NCI-H748 (cell line): ENCODE measurements at regions not wholly inside any gene's neighbourhood (a gene's known extent, or its start where the extent isn't known, plus 50 kb on each side); places are given as distances from the start of the nearest gene placed in this dataset.

Source experiments
- DNase-seq: peaks from one replicate; lab custom pipeline; 2025; ENCODE audit not compliant: unreplicated experiment; lab: John Stamatoyannopoulos, UW

DNA sequence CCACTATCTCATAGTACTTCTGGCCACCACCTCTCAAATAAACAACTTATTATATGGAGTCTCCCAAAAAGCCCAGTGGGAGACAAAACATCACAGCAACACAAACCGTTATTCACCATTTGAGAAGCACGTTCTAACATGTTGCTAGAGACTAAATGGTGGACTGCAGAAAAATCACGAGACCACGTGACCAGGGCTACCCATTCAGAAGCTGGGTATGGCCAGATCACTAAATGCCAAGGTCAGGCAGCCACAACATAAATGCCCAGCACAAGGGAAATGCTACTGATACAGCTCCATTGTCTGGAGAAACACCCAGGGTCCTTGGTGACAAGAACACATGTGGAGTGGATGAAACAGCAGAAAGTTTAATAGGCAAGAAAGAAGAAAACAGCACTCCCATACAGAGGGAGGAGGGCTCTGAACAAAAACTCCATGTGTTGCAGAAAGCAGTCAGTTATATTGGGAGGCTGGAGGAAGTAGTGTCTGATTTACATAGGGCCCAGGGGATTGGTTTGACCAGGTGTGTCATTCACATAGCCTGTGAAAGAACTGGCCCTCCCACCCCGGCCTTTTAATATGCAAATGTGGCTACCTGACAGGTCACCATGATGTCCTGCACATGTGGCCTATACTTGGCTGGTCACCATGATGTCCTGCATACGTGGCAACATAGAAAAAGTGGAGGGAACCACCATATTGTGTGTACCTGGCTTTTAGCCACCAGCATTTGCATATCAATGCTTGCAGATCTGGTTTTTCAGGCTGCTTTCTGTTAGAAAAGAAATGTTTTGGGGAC is 97.2 kb downstream of the TRIM36 start:
- peak; percentile 5 for DNase-seq

DNA sequence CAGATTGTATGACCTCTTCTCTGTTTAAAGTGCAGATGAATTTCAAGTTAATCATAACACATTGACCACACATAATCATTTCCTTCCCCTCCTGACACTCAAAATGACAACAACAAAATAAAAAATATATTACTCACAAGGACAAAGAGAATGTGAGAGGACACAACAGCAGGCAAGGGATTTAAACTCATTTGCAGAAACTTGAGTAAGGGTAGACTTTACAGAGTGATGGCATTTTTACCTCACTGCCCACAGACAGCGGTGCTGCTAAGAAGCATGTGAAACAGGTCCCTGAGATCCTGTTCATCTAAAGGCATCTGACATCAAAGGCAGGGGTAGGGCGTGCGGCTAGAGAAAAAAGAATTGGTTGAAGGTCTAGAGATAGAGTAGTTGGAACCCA is 99.0 kb downstream of the TRIM36 start:
- no peak for DNase-seq

DNA sequence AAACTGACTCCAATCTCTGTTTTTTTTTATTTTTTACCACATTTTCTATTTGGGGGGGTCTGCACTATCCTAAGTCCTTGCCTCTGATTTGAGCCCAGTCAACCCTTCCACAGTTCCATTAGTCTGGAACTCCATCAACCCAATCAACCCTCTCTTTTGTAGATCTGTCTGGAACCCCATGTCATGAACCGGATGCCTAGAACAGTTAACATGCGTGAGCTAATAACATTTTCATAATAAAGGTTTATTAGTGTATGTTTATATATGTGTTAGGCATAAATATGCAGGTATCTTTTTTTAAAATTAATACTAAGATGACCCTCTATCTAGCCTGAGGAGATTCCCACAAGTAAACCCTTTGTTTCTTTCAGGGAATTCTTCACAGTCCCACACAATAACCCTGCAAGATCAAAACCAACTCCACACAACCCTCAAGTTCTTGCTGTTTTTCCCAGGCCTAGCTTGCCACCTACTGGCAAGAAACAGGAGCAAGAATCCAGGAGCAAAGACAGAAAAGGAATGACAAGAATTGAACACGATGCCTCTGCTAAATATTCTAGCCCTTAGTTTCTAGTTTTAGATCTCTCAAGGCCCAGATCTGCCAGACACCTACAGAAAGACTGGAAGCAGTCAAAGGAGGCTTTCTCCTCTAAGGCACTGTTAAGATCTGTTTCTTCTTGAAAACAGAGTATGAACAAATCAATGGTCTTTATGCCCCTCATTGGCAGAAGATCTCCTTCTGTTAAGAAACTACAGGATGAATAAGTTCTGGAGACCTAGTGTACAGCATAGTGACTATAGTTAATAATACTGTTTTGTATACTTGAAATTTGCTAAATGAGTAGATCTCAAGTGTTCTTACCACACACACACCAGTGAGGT is 100.4 kb downstream of the TRIM36 start:
- peak; percentile 74 for DNase-seq

DNA sequence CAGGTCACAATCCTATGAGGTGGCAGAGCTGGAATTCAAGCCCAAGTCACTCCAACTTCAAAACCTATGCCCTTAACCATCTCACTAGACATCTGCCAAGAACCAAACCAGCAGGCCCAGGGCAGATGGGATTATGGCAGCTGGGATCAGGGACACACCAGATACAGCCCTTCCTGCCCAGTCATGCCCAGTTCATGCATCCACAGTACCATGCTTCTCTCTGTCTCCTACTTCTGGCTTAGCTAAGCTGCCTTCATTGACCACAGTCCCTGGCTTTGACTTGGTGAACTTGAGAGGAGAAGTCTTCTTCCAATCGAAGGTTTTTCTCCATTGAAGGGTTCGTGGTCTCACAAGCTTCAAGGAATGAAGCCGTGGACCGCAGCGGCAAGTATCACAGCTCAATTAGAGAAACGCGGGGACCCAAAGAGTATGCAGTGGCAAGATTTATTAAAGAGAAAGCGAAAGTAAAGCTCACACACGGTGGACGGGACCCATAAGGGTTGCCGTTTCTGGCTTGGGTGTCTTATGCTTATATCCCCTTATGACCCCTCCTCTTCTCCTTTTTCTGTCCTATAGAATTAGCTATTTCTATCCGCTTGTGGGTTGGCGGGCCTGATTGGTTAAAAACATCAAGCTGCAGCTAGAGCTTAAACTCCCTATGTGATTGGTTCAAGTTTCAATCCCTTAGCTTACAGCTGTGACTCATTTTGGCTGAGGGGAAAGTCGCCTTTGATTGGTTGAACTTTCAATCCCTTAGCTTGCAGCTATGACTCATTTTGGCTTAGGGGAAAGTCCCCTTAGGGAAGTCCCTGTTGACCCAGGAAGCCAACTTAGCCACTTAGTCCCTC is 101.2 kb downstream of the TRIM36 start:
- DNase-seq, result peak; percentile 88

DNA sequence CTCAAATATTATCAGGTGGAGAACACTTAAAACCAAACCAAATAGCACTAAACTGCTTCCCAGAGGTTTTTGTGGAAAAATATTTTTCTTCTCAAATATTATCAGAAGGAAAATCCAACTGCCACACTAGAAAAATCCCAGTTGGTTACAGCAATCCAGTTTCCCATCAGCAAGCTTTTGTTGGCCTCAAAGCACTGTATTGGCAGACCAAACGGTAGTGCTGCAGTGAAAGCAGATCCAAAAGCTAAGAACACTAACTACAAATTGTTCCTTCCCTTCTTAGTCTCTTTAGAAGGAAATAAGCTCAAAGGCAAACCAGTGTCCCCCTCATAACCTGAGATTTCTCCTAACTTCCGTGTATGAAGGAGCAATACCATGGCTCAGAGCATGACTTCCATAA is 105.3 kb downstream of the TRIM36 start:
- DNase-seq, result no peak

DNA sequence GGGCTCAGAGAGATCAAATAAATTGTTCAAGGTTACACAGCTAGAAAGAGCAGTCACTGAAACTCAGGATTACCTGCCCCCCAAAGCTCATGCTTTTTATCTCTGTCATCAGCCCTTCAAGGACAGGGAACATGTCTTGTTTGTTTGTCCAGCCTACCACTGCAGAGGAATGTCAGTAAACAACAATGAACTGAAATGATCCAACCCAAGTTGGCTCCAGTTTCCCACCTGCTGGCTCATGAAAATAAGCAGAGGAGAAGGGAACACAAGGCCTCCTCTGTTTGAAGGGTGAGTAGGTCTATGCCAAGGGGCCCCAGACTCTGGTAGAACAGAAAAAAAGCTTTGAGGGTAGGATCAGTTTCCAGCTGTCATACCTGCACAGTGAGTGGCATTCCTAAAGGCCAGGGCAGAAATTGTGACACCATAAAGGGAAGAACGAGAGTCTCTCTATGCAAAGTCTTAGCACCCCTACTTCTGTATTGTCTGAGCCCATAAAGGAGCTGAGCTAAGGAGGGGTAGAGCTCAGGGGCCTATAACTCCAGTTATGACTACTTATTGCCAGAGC is 115.2 kb downstream of the TRIM36 start:
- no peak for DNase-seq

DNA sequence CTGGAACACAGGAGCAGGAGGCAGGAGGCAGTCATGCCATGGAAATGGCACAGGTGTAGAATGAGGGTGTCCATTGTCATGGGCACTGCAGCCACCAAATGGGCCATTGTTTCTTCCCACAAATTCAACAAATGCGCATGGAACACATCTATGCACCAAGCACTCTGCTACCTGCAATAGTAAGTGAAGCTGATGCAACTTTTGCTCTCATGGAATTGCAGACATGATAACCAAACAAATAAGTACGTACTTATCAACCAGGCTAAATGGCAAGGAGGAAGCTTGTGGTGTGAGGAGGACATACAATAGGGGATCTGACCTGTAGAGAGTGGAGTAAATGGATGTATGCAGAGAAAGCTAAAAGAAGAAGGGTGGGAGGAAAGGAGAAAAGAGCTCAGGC is 116.8 kb downstream of the TRIM36 start:
- DNase-seq, result no peak

DNA sequence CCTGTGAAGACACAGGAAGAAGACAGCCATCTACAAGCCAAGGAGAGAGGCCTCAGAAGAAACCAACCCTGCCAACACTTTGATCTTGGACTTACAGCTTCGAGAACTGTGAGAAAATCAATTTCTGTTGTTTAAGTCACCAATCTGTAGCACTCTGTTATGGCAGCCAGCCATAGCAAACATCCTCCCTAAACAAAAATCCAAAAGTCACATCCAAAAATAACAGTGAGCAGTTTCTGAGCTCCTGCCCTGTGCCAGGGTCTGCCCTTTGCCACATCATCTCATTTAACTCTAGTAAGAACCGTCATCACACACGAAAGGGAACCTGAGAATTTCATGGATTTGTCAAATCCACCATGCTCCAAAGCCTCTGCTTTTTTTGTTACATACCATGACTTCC is 118.8 kb downstream of the TRIM36 start:
- no peak for DNase-seq

DNA sequence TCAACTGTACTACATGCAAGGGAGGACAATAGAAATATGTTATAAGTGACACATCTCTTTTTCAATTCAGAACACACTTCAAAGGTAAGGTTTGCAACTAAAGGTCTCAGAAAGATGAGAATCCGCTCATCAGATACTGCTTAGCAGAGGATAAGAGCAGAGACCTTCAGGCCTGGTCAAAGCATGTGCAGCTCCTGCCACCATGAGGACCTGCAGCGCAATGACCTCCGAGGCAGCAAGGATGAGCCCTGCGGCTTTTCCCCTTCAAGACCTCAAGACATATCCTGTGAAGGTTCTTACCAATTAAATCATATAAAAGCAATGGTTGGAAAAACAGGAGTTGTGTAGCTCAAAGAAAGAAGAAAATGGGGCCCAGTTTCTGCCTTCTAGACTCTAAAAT is 135.8 kb downstream of the TRIM36 start:
- peak; percentile 11 for DNase-seq

DNA sequence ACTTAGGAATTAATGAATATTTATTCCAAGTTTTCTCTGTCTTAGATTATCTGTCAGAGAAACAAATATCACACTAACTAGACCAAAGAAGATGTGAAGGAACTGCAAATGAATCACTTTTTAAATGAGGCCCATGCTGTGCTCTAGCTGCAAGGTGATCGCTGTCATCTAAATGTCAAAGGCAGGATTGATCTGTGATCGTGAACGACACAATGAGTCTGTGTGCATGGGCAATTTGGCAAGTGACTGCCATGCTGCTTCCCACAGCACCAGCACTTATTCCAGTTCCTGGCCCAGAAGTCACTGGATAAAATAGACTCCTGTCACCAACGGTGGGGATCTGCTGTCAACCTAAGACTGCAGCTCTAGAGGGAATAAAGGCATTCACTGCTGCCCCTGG is 141.2 kb downstream of the TRIM36 start:
- DNase-seq, result no peak

DNA sequence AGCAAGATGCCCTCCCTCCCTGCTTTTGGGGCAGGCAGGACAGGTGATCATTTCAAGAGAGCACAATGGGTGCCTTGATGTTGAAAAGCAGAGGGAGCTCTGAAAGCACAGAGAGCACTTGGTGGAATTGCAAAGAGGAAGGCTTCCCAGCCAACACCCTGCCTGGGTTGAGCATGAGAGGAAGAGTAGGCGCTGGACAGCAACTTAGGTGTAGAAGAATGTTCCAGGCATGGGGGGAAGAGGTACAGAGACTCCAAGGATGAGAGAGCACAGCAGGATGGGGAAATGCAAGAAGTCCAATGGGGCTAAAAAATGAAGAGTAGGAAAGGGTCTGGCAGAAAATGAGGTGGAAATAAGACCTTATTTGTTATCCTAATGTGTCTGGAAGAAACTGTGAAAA is 144.8 kb downstream of the TRIM36 start:
- no peak for DNase-seq

DNA sequence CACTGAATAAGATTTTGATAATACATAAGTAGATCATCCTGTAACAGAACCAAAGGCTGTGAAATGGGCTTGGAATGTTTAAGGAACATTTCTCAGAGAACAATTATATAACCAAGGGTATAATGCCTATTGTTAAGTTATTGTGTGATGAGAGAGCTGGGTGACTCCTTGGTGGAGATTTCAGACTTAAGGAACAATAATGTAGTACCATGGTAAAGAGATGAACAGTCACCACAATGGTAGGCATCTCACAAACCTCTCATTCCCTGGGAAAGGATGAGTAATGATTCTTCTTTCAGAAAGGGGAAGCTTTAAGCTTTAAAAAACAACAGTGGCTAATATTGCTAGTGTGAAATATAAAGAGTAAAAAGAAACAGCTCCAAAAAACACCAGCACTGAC is 147.4 kb downstream of the TRIM36 start:
- DNase-seq, result no peak

DNA sequence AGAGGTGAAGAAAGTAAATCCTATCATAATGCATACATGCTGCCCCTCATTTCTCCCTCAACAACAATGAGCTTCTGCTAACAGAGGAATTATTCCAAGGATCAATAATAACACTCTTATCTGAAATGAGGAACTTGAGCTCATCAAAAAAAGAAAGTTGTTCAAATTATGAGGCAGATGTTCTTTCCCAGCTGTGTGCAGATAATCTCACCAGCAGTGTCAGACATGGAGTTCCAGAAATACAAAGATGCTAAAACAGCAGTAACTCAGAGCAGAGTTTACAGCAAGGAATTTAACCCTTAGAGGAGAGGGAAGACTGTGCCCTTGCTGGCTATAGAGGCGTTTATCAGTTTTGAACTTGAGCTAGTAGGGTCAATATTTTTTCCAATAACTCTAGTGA is 153.1 kb downstream of the TRIM36 start:
- DNase-seq, result no peak

DNA sequence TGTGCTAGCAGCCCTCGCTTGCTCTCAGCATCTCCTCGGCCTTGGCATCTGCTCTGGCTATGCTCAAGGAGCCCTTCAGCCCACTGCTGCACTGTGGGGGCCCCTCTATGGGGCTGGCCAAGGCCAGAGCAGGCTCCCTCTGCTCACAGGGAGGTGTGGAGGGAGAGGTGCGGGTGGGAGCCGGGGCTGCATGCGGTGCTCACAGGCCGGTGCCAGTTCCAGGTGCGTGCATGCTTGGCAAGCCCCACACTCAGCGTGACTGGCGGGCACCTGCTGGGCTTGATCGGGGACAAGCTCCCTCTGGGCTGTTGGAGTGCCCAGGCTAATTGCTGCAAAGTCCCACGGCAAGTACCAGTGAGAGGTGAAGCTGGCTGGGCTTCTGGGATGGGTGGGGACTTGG is 170.5 kb downstream of the TRIM36 start:
- DNase-seq, result no peak

DNA sequence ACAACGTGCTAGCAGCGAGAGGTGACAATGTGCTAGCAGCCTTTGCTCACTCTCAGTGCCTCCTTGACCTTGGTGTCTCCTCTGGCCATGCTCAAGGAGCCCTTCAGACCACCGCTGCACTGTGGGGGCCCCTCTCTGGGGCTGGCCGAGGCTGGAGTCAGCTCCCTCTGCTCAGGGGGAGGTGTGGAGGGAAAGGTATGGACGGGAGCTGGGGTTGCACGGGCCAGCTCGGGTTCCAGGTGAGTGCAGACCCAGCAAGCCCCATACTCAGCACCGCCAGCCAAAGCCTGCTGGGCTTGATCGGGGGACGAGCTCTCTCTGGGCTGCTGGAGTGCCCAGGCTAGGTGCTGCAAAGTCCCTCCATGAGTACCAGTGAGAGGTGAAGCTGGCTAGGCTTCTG is 180.2 kb downstream of the TRIM36 start:
- DNase-seq, result no peak

DNA sequence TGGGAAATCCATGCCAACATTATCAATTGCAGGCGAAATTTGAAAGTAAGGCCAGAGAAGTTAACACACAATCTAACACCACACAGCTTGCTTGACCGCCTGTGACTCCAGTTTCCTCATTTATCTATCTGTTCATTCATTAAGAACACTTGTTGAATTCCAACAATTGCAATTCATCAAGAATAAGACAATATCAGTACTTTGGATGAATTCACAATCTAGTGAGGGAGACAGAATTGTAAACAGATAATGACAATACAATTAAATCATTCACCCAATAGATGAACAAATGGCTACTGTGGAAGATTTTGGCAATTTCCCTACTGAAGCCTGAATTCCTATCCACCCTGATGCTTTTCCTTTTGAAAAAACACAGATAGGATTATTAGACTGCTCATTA is 181.6 kb downstream of the TRIM36 start:
- DNase-seq, result no peak

DNA sequence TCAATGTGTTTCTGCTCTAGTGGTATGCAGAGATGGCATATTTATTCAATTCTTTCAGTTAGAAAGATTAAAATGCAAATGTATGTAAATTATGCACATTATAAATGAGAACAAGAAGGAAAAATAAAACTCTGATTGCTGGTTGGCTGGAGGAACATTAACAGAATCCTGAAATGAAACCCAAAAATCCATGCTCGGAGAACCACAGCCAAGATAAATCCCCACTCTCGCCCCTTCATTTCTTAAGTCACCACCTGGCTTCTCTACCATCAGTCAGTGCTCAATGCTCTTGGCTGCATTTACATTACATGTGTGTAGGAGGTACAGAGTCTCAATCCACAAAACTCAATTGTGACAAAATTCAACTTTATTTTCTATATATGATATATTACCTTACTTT is 184.9 kb downstream of the TRIM36 start:
- DNase-seq, result no peak

DNA sequence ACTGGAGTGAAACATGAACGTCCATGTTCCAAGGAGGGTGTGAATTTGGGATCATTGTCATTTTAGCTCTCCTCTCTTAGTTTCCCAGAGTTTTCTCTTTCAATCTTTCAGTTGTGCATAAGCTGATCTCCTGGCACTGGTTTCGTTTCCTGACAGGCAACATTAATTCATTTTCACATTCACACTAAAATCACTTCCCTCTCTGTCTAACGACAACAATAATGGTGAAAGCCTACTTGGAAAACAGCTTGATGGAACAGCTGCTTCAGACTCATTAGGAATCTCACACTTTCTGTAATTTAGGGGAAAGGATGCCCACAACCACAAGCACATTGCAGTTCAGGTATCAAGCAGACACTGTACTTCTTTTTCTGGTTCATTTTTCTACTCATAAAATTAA is 188.6 kb downstream of the TRIM36 start:
- DNase-seq, result no peak

DNA sequence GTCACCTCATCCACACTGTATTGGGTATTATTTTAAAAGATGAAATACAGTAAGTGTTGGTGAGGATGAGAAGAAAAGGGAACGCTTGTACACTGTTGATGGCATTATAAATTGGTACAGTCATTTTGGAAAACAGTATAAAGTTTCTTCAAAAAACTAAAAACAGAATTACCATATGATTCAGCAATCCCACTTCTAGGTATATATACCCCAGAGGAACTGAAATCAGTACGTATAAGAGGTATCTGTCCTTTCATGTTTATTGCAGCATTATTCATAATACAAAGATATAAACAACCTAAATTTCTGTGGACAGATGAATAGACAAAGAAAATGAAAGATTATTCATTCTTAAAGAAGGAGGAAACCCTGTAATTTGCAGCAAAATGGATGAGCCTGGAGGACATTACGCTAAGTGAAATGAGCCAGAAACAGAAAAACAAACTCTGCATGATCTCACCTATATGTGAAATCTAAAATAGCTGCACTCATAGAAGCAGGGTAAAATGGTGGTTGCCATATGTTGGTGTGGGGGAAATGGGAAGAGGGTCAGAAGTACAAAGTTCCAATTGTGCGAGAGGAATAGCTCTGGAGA is 191.6 kb downstream of the TRIM36 start:
- no peak for DNase-seq

DNA sequence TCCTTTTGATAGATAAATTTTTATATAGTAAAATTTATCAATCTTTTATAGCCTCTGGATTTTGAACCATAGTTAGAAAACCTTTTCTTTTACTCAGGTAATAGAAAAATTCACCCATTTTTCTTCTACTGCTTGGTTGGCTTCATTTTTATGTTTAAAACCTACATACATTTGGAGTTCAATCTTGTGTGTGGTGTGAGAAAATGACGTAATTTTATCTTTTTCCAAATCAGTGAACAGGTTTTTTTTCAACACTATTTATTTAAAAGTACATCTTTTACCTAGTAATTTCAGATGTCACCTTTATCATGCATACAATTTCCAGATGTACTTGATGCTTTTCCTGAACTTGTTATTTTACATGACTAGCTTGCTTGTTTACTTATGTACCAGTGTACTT is 200.2 kb downstream of the TRIM36 start:
- DNase-seq, result no peak

DNA sequence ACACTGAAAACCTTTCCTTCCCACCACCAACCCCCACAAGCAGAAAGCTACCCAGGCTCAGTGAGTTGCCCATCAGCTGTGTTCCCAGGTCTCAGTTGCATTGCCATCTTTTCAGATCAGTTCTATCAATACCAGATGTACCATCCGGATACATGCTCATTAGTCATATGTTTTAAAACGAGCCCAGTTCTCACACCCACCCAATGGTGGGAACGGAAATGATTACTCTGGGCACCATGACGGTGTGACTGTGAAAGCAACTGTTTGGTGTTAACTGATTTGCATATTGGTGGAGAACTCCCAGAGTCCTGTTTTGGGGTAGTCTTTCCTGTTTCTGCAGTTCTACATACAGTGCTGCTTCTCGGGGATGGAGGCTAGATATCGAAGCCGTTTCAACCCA is 212.3 kb downstream of the TRIM36 start:
- no peak for DNase-seq
